ENCODE measurements at regions not wholly inside any gene's neighbourhood (a gene's known extent, or its start where the extent isn't known, plus 50 kb on each side); places are given as distances from the start of the nearest gene placed in this dataset.

DNA sequence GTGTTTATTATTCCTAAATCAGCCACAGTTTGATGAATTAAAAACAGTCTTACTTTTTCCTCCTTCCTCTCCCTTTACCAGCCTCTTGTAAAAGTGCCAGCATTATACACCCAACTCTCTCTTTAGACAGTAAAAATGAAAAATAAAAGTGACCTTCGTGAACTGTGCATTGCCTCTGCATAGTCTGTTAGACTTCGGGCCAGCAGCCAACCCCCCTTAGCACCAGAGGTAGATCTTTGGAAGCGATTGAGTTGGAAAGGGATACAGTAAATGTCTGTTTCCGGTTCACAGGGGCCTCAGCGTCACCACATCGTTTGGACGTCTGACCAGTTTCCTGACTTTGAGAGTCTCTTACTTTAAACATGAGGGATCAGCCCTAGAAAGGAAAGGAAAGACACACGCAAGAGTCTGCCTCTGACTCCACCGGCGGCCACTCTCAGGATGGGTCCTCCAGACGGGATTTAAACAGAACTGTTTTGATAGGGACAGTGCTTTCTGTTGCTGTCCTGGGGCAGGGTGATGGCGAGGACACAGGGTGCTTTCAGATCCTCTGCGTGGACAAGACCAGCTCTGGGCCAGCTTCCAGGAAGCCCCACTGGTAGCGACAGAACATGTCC is 206.6 kb upstream of the PREP start:
- TF ChIP-seq, protein P1, sequence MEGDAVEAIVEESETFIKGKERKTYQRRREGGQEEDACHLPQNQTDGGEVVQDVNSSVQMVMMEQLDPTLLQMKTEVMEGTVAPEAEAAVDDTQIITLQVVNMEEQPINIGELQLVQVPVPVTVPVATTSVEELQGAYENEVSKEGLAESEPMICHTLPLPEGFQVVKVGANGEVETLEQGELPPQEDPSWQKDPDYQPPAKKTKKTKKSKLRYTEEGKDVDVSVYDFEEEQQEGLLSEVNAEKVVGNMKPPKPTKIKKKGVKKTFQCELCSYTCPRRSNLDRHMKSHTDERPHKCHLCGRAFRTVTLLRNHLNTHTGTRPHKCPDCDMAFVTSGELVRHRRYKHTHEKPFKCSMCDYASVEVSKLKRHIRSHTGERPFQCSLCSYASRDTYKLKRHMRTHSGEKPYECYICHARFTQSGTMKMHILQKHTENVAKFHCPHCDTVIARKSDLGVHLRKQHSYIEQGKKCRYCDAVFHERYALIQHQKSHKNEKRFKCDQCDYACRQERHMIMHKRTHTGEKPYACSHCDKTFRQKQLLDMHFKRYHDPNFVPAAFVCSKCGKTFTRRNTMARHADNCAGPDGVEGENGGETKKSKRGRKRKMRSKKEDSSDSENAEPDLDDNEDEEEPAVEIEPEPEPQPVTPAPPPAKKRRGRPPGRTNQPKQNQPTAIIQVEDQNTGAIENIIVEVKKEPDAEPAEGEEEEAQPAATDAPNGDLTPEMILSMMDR (IDR thresholded peaks at IDR 0.05), result no peak
- TF ChIP-seq POLR2A (IDR thresholded peaks at IDR 0.05) (no peak), POLR2AphosphoS5 (IDR thresholded peaks at IDR 0.05) (no peak), EP300 (IDR thresholded peaks at IDR 0.05; ENCODE audit: low read depth) (no peak)

Measured in transverse colon (tissue), 4 donors.